OCI-LY1 (cell line): ENCODE measurements at regions not wholly inside any gene's neighbourhood (a gene's known extent, or its start where the extent isn't known, plus 50 kb on each side); places are given as distances from the start of the nearest gene placed in this dataset.

Experiments
- H2AFZ ChIP-seq: fragments of 200-600 bp; sonication (generic), shearing (Covaris generic); 2 replicates; pipeline ENCODE4 v1.6.0; 2014; ENCODE audit warnings: antibody characterized with exemption, mild to moderate bottlenecking, low read length
- H3F3A ChIP-seq: fragments of 200-600 bp; sonication (generic), shearing (Covaris generic); 2 replicates; pipeline ENCODE4 v1.6.0; 2014; ENCODE audit warnings: mild to moderate bottlenecking, antibody characterized with exemption, low read length, moderate library complexity; ENCODE audit not compliant: insufficient read depth
- H3K27ac ChIP-seq: fragments of 200-600 bp; sonication (generic); 2 replicates; pipeline ENCODE4 v1.5.1; 2014; ENCODE audit warnings: low read length, mixed run types, mild to moderate bottlenecking, low read depth; ENCODE audit not compliant: poor library complexity, severe bottlenecking
- H3K27me3 ChIP-seq: fragments of 200-600 bp; sonication (generic); 2 replicates; pipeline ENCODE4 v1.6.0; 2014; ENCODE audit warnings: antibody characterized with exemption, mild to moderate bottlenecking, low read length, moderate library complexity; ENCODE audit not compliant: insufficient read depth
- H3K36me3 ChIP-seq: fragments of 200-600 bp; sonication (generic); 2 replicates; pipeline ENCODE4 v1.6.1; 2014; ENCODE audit warnings: mild to moderate bottlenecking, antibody characterized with exemption, low read length, moderate library complexity, mixed read lengths; ENCODE audit not compliant: insufficient read depth
- H3K4me1 ChIP-seq: fragments of 200-600 bp; sonication (generic); 2 replicates; pipeline ENCODE4 v1.5.1; 2014; ENCODE audit warnings: mild to moderate bottlenecking, low read length, moderate library complexity; ENCODE audit not compliant: insufficient read depth, severe bottlenecking
- H3K4me2 ChIP-seq: fragments of 200-600 bp; sonication (generic), shearing (Covaris generic); 2 replicates; pipeline ENCODE4 v1.6.1; 2014; ENCODE audit warnings: low read length
- H3K4me3 ChIP-seq: fragments of 200-600 bp; sonication (generic); 2 replicates; pipeline ENCODE4 v1.5.1; 2014; ENCODE audit warnings: low read length, low read depth, mild to moderate bottlenecking, mixed read lengths; ENCODE audit not compliant: poor library complexity, severe bottlenecking
- H3K79me2 ChIP-seq: fragments of 200-600 bp; shearing (Covaris generic); 2 replicates; pipeline ENCODE4 v1.6.1; 2016; ENCODE audit warnings: mixed run types, low read length, mixed read lengths; ENCODE audit not compliant: insufficient read depth
- H3K9ac ChIP-seq: fragments of 200-600 bp; sonication (generic), shearing (Covaris generic); 2 replicates; pipeline ENCODE4 v1.6.1; 2014; ENCODE audit warnings: mild to moderate bottlenecking, low read length, mixed read lengths
- H3K9me2 ChIP-seq: fragments of 200-600 bp; sonication (generic), shearing (Covaris generic); 2 replicates; pipeline ENCODE4 v1.6.1; 2014; ENCODE audit warnings: low read depth, mild to moderate bottlenecking, low read length, mixed read lengths
- H3K9me3 ChIP-seq: fragments of 200-600 bp; shearing (Covaris generic); 2 replicates; pipeline ENCODE4 v1.6.1; 2014; ENCODE audit warnings: low read length, mixed read lengths
- H4K20me1 ChIP-seq: fragments of 200-600 bp; sonication (generic), shearing (Covaris generic); 2 replicates; pipeline ENCODE4 v1.6.0; 2016; ENCODE audit warnings: mild to moderate bottlenecking, low read length; ENCODE audit not compliant: insufficient read depth
- CTCF ChIP-seq: fragments of 200-600 bp; sonication (generic), shearing (Covaris generic); IDR thresholded peaks from 2 replicates; pipeline ENCODE4 v1.5.1; 2017; ENCODE audit warnings: mild to moderate bottlenecking, antibody characterized with exemption, low read length, moderate library complexity, mixed read lengths
- EZH2 ChIP-seq: fragments of 200-600 bp; sonication (generic), shearing (Covaris generic); IDR thresholded peaks from 2 replicates; pipeline ENCODE4 v1.8.0; 2017; ENCODE audit warnings: borderline replicate concordance, mixed run types, mild to moderate bottlenecking, antibody characterized with exemption, low read length, moderate library complexity, mixed read lengths

- no peaks in the 10 kb centered on the region for H3K9me3 ChIP-seq
- H3K27ac ChIP-seq = no peak overlapping the region
- no peak overlapping the region for H3K9ac ChIP-seq
- H3F3A ChIP-seq = no peaks in the 10 kb centered on the region
- H2AFZ ChIP-seq = no peak overlapping the region
- H3K9me2 ChIP-seq = no peaks in the 10 kb centered on the region
- no peaks in the 10 kb centered on the region for H3K4me1 ChIP-seq
- H3K36me3 ChIP-seq = no peaks in the 10 kb centered on the region
- no peaks in the 10 kb centered on the region for H3K79me2 ChIP-seq
- no peak overlapping the region for H3K4me2 ChIP-seq
- TF ChIP-seq CTCF = no peak
- no peak for TF ChIP-seq EZH2
- H4K20me1 ChIP-seq = no peaks in the 10 kb centered on the region
- no peaks in the 10 kb centered on the region for H3K27me3 ChIP-seq
- H3K4me3 ChIP-seq = no peak overlapping the region
Measured at GRCh38 chrX:30161043-30161442, 54.3 kb upstream of the MAGEB2 start.
